Muscle of back (tissue), 3 donors: ENCODE measurements at regions not wholly inside any gene's neighbourhood (a gene's known extent, or its start where the extent isn't known, plus 50 kb on each side); places are given as distances from the start of the nearest gene placed in this dataset.

ENCODE experiments used
- DNase-seq, 3 donors: peaks; one replicate each; pipeline versions ENCODE4 v3.0.0 to v3.0.0-alpha.2; 2013

- DNase-seq = peak in 2 of 3 donors; percentile 10 to 41
Measured at GRCh38 chr2:152227969-152228592, 52.5 kb upstream of the STAM2 start.

- no peak for DNase-seq
Measured at GRCh38 chr2:152231446-152231845, 55.9 kb upstream of the STAM2 start.

GRCh38 chr2:152234277-152234676 lies 58.7 kb upstream of the STAM2 start:
- no peak for DNase-seq

GRCh38 chr2:152236191-152236925 lies 60.8 kb upstream of the STAM2 start:
- no peak for DNase-seq

- no peak for DNase-seq
Measured at GRCh38 chr2:152238016-152238415, 62.5 kb upstream of the STAM2 start.

- DNase-seq = peak in 1 of 3 donors; percentile 32
Measured at GRCh38 chr2:152240559-152241231, 65.1 kb upstream of the STAM2 start.

- DNase-seq = no peak
Measured at GRCh38 chr2:152241948-152242729, 66.6 kb upstream of the STAM2 start.

- DNase-seq = no peak
Measured at GRCh38 chr2:152242787-152243472, 67.4 kb upstream of the STAM2 start.

- peak in 1 of 3 donors; percentile 38 for DNase-seq
Measured at GRCh38 chr2:152243761-152244640, 68.4 kb upstream of the STAM2 start.

GRCh38 chr2:152245653-152246052 lies 70.1 kb upstream of the STAM2 start:
- no peak for DNase-seq

- DNase-seq = no peak
Measured at GRCh38 chr2:152246686-152247336, 71.2 kb upstream of the STAM2 start.

GRCh38 chr2:152247337-152247695 lies 71.8 kb upstream of the STAM2 start:
- no peak for DNase-seq

GRCh38 chr2:152250421-152251100 lies 75.0 kb upstream of the STAM2 start:
- DNase-seq = no peak

- DNase-seq = peak in 2 of 3 donors; percentile 10 to 54
Measured at GRCh38 chr2:152251211-152251610, 75.6 kb upstream of the STAM2 start.

- DNase-seq = no peak
Measured at GRCh38 chr2:152251811-152252210, 76.2 kb upstream of the STAM2 start.

GRCh38 chr2:152254486-152254885 lies 78.9 kb upstream of the STAM2 start:
- DNase-seq = no peak

GRCh38 chr2:152254976-152255375 lies 79.4 kb upstream of the STAM2 start:
- DNase-seq = no peak

- no peak for DNase-seq
Measured at GRCh38 chr2:152255918-152256317, 79.1 kb upstream of the FMNL2 start.

- DNase-seq = no peak
Measured at GRCh38 chr2:152260939-152261338, 74.0 kb upstream of the FMNL2 start.
